DOHH2 (cell line): ENCODE measurements at regions not wholly inside any gene's neighbourhood (a gene's known extent, or its start where the extent isn't known, plus 50 kb on each side); places are given as distances from the start of the nearest gene placed in this dataset.

Experiments used
- CTCF ChIP-seq: fragments of 200-600 bp; sonication (generic); IDR thresholded peaks from one replicate; pipeline ENCODE4 v1.5.1; 2014; ENCODE audit warnings: antibody characterized with exemption, mild to moderate bottlenecking, low read depth, low read length; ENCODE audit not compliant: poor library complexity, severe bottlenecking
- EZH2phosphoT487 ChIP-seq: fragments of 200-600 bp; sonication (generic); IDR thresholded peaks from 2 replicates; pipeline ENCODE4 v1.6.1; 2017; ENCODE audit warnings: borderline replicate concordance, mild to moderate bottlenecking, antibody characterized with exemption, low read length, moderate library complexity, mixed read lengths

- no peak for TF ChIP-seq CTCF
- no peak for TF ChIP-seq EZH2phosphoT487
Observed at GRCh38 chr9:97779608-97780007, 73.4 kb upstream of the FOXE1 start.
